GM12801 (cell line): ENCODE measurements at regions not wholly inside any gene's neighbourhood (a gene's known extent, or its start where the extent isn't known, plus 50 kb on each side); places are given as distances from the start of the nearest gene placed in this dataset.

ENCODE experiments used
- TF ChIP-seq, protein P1 (sequence below): IDR thresholded peaks from one replicate; pipeline ENCODE4 v1.5.1; 2011; ENCODE audit warnings: control low read depth; ENCODE audit not compliant: insufficient read length; ENCODE audit errors: extremely low read depth

DNA sequence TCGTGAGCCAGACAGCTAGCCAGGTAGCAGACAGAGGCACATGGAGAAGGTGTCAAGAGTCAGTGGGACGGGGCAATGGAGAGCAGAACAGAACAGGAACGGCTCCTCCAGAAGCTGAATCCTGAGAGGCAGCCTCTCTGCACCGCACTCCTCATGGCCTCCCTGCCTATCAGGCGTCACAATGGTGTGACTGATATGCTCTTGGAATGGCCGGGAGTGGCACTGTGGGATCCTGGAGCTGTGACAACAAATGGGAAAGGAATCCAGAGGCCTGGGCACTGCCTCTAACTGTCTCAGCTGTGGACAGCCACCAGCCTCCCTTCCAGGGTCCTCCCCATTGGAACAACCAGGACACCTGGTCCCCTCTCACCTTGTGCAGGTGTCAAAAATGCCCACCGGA, 89.1 kb upstream of the ID2 start:
- TF ChIP-seq, protein P1, sequence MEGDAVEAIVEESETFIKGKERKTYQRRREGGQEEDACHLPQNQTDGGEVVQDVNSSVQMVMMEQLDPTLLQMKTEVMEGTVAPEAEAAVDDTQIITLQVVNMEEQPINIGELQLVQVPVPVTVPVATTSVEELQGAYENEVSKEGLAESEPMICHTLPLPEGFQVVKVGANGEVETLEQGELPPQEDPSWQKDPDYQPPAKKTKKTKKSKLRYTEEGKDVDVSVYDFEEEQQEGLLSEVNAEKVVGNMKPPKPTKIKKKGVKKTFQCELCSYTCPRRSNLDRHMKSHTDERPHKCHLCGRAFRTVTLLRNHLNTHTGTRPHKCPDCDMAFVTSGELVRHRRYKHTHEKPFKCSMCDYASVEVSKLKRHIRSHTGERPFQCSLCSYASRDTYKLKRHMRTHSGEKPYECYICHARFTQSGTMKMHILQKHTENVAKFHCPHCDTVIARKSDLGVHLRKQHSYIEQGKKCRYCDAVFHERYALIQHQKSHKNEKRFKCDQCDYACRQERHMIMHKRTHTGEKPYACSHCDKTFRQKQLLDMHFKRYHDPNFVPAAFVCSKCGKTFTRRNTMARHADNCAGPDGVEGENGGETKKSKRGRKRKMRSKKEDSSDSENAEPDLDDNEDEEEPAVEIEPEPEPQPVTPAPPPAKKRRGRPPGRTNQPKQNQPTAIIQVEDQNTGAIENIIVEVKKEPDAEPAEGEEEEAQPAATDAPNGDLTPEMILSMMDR: no peak

DNA sequence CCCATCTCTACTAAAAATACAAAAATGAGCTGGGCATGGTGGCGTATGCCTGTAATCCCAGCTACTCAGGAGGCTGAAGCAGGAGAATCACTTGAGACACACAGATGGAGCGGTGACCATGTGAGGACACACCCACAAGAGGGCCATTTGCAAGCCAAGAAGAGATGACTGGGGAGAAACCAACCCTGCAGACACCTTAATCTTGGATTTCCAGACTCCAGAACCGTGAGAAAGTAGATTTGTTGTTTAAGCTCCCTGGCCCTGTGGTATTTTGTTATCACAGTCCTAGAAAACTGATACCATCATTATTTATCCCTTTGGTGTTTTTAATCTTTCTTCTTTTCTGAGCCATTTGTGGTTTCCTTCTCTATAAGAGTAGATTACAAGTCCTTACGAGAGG, 88.6 kb upstream of the ID2 start:
- TF ChIP-seq, protein P1: no peak

DNA sequence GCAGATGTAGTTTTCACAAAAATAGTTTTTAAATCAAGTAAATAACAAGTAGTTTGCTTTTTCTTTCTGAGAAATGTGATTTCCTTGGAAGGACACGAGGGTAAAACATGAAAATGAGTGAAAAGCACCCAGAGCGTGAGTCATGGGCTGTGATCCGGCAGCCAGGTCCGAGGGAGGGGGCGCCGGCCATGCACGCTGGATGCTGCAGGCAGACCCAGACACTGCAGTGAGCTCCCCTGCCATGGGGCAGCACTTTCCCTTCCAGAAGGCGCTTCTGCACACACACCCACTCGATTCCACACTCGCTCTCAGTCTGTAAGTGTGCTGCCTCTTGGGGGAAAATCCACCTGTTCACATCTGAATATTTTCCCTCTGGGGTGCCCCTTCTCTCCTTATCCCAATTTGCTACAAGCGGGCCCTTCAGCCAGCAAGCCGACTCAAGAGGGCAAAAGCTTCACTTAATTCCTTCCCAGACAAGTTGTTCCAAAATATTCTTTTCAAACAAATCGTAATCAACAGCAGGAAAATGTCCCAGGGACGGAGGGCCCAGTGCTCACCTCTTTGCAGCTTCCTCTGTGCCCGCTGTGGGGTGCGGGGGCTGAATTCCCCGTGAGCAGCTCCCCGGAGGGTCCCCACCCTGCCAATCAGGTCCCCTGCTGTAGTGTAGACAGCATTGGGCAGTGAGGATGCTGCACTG, 87.0 kb upstream of the ID2 start:
- TF ChIP-seq, protein P1: no peak

DNA sequence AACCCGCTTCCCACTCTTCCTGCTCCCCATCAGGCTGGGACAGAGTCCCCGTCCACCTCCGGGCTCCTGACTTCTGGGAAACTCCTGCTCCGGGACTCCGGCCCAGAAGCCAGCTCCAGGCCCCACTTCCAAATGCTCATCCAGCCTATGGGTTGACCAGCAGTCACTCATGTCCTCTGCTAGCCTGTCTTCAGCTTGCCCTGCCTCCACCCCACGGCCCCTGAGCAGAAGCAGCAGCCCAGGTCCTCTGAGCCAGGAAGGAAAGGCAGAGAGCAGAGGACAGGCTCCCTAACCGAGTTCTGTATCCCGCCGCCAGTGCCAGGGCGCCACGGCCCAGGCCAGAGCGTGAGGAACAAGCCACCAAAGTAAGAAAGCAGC, 86.4 kb upstream of the ID2 start:
- TF ChIP-seq, protein P1: no peak

DNA sequence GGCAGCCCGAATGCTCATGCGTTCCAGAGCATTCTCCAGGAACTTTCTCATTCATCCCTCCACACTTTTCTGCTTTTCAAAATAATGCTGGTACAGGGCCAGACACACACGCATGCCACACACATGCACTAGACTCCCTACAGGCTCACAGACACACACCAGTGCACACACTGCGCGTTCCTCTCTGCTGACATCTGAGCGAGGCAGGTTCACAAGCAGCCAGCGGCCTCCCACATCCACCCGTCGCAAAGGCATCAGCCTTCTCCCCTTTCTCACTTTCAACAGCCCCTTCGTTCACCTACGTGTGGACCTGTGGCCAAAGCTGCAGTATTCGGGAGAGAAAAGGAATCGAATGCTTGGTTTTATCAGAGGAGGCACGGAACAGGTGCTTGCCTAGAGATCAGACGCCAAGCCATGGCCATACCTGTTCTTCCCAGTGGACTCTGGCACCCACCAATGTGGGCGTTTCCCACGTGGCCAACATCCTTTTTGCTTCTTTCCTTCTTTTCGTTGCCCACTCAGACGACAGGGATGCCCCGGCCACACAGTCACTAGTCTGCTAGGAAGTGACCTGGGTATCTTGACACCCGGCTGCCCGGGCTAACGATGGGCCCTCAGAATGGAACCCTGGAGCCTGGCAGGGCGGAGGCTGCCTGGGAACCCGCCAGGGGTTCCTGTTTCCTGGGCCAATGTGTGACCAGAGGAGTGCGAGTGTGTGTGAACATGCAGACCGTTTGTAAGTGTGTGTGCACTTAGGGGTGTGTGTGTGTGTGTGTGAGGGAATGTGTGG, 85.8 kb upstream of the ID2 start:
- TF ChIP-seq, protein P1: no peak

DNA sequence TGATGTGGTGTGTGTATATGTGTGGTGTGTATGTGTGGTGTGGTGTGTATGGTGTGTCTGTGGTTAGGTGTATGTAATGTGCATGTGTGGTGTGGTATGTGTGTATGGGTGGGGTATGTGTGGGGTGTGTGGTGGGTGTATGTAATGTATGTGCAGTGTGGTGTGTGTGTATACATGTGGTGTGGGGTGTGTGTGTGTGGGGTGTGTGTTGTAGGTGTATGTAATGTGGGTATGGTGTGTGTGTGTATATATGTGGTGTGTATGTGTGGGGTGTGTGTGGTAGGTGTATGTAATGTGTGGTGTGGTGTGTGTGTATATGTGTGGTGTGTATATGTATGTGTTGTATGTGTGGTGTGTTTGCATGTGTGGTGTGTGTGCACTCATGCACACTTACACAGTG, 84.8 kb upstream of the ID2 start:
- TF ChIP-seq, protein P1: no peak

DNA sequence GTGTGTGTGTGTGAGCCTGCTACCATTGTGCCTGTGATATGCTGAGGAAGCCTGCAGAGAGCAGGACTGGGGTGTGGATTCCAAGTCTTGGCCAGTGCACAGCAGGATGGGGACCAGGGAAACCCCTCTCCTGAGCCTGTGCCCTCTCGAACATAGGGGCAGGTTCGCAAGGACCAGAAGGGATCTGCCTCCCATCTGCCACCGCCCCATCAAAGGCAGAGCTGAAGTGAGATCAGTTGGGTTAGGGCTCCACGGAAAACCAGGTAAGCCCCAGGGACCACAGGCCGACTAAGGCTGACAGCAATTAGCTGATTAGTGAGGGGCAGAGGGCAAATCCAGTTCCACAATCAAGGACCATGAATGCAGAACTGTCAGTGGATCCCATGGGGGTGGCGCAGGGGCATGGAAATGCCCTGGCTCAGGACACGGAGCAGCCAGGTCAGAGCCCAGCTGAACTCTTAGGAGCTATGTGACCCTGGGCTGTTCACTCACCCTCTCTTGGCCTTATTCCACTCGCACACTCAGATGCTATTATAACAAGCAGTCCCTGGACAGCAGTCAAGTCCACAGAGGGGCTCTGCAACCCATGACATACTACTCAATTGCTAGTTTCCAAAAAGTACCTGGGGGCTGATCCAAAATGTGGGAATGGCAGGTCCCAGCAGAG, 84.2 kb upstream of the ID2 start:
- TF ChIP-seq, protein P1: no peak
